Immature natural killer cell (primary cell): ENCODE measurements at regions not wholly inside any gene's neighbourhood (a gene's known extent, or its start where the extent isn't known, plus 50 kb on each side); places are given as distances from the start of the nearest gene placed in this dataset.
A peak's percentile ranks its signal among the peaks of the same experiment; 100 is the strongest.

Experiments
- DNase-seq, 3 donors: peaks; one replicate each; pipeline ENCODE4 v3.0.0; 2022; ENCODE audit warnings: mixed read lengths in 1 of 3
- H3K27ac Mint-ChIP-seq, 6 donors: one replicate each; pipeline ENCODE4 v1.8.0; 2020; ENCODE audit warnings: mixed read lengths in 6 of 6, mild to moderate bottlenecking in 5 of 6, inconsistent platforms in 4 of 6, moderate library complexity in 3 of 6
- H3K27me3 Mint-ChIP-seq, 3 donors: one replicate each; pipeline ENCODE4 v1.8.0; 2020 to 2021; ENCODE audit warnings: low read depth in 3 of 3, mild to moderate bottlenecking in 3 of 3, mixed read lengths in 3 of 3, moderate library complexity in 3 of 3, inconsistent platforms in 1 of 3
- H3K36me3 Mint-ChIP-seq, 3 donors: one replicate each; pipeline ENCODE4 v1.8.0; 2020; ENCODE audit warnings: mixed read lengths in 3 of 3, inconsistent platforms in 2 of 3, mild to moderate bottlenecking in 2 of 3
- H3K4me1 Mint-ChIP-seq, 2 donors: one replicate each; pipeline ENCODE4 v1.8.0; 2020; ENCODE audit warnings: inconsistent platforms in 2 of 2, mild to moderate bottlenecking in 2 of 2, mixed read lengths in 2 of 2, moderate library complexity in 1 of 2
- H3K4me3 Mint-ChIP-seq, 5 donors: one replicate each; pipeline ENCODE4 v1.8.0; 2020; ENCODE audit warnings: mild to moderate bottlenecking in 5 of 5, mixed read lengths in 5 of 5, inconsistent platforms in 3 of 5, moderate library complexity in 3 of 5
- H3K9me3 Mint-ChIP-seq, 6 donors: one replicate each; pipeline ENCODE4 v1.8.0; 2020; ENCODE audit warnings: mild to moderate bottlenecking in 6 of 6, mixed read lengths in 6 of 6, inconsistent platforms in 4 of 6, moderate library complexity in 3 of 6

DNA sequence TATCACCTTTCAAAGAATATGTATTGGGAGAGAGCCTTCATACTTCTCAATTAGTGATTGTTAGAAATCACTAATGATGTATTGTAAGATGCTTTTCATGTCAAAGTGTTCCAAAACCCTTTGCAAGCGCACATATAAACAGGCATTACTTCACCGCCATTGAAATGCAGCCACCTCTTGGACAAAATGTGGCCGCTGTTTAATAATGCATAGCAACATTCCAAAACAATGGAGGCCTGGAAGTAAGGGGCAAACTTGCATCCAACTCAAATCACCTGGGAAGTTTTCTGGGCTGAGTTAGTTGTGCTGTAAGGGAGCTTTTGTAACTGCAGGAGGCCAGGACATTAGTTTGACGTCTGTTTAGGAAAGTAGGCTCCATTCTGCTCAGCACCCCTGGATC is 438.1 kb downstream of the FGF9 start:
- peaks cover 23 to 26% of the 10 kb centered on the region in 2 donors for H3K4me1 Mint-ChIP-seq
- DNase-seq, result no peak
- no peaks in the 10 kb centered on the region for H3K36me3 Mint-ChIP-seq
- H3K27ac Mint-ChIP-seq, result no peak overlapping the region
- H3K9me3 Mint-ChIP-seq, result no peaks in the 10 kb centered on the region
- peaks cover 0 to 4% (median 4%) of the 10 kb centered on the region in 3 donors for H3K27me3 Mint-ChIP-seq
- no peak overlapping the region for H3K4me3 Mint-ChIP-seq

DNA sequence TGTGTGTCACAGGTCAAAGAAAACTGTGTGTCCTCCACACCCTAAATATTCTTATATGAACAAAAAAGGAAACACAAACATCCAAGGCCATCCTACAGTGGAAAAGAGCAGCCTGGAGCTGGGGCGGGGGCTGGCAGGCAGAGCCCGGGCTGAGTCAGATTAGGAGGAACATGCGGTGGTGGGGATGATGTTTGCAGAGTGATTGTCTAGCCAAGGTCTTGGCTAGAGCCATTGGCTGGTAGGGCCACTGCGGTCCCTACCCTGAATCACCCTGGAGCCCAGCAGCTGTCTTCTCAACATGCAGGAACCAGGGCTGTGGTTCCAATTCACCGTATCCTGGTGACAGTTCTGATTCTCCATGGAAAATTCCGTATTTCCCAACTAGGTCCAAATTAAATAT is 439.5 kb downstream of the FGF9 start:
- peaks cover 5 to 11% (median 9%) of the 10 kb centered on the region in 3 donors for H3K27me3 Mint-ChIP-seq
- no peak overlapping the region for H3K4me3 Mint-ChIP-seq
- H3K36me3 Mint-ChIP-seq, result peaks cover 0 to 5% (median 0%) of the 10 kb centered on the region in 3 donors
- DNase-seq, result no peak
- H3K4me1 Mint-ChIP-seq, result peaks cover 37 to 40% of the 10 kb centered on the region in 2 donors
- H3K9me3 Mint-ChIP-seq, result no peaks in the 10 kb centered on the region
- peak overlapping the region in 1 of 6 donors; percentile 17 for H3K27ac Mint-ChIP-seq

DNA sequence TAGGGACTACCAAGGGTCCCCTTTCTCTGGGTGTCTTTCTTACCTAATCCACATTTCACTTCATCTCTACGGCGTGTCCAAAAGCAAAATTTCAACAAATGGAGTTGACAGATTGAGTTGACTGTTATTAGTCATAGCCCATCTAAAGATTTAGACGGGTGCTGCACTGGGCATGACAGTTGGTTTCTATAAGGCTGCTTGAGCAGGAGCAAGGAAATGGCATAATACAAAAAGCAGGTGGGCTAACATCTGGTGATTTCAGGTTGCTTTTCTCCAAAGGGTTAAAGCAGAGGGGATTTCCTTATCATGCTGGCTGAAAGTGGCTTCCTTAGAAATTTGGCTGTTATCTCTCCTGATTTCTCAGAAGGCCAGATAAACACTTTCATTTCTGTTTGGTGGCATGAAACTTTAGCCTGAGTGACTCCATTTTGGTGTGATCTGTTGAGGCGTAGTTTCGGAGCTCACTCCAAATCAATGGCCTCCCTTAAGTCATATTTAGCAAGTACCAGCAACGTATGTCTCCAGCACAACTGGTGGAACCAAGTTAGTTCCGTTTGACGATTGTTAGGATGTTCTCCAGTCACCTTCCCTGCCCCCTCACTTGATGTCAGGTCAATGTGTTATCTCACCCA is 440.4 kb downstream of the FGF9 start:
- no peak overlapping the region for H3K4me3 Mint-ChIP-seq
- no peak for DNase-seq
- no peak overlapping the region for H3K27ac Mint-ChIP-seq
- H3K27me3 Mint-ChIP-seq, result peaks cover 5 to 11% (median 8%) of the 10 kb centered on the region in 3 donors
- no peaks in the 10 kb centered on the region for H3K9me3 Mint-ChIP-seq
- peaks cover 0 to 5% (median 0%) of the 10 kb centered on the region in 3 donors for H3K36me3 Mint-ChIP-seq
- peaks cover 35 to 44% of the 10 kb centered on the region in 2 donors for H3K4me1 Mint-ChIP-seq

DNA sequence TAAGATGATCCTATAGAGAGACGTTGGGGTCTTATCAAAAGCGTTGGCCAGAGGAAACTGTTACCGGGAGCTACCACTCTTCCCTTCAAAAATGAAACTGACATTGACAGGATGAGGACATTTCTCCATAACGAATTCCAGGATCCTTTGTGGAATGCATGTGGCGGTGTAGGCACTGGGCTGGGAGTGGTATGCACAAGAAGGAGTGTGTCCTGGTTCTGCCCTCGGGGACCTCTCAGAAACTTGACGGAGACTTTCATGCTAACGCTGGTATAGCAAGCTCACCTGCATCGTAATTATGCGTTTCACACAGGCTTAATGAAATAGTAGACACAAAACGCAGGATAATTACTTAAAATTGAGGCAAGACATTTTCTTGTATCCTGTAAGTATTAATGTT is 441.1 kb downstream of the FGF9 start:
- DNase-seq, result no peak
- Mint-ChIP-seq H3K9me3 (no peaks in the 10 kb centered on the region), H3K27ac (no peak overlapping the region), H3K4me3 (no peak overlapping the region), H3K27me3 (peaks cover 5 to 9% (median 5%) of the 10 kb centered on the region in 3 donors), H3K36me3 (peaks cover 0 to 5% (median 0%) of the 10 kb centered on the region in 3 donors), H3K4me1 (peaks cover 33 to 40% of the 10 kb centered on the region in 2 donors)

DNA sequence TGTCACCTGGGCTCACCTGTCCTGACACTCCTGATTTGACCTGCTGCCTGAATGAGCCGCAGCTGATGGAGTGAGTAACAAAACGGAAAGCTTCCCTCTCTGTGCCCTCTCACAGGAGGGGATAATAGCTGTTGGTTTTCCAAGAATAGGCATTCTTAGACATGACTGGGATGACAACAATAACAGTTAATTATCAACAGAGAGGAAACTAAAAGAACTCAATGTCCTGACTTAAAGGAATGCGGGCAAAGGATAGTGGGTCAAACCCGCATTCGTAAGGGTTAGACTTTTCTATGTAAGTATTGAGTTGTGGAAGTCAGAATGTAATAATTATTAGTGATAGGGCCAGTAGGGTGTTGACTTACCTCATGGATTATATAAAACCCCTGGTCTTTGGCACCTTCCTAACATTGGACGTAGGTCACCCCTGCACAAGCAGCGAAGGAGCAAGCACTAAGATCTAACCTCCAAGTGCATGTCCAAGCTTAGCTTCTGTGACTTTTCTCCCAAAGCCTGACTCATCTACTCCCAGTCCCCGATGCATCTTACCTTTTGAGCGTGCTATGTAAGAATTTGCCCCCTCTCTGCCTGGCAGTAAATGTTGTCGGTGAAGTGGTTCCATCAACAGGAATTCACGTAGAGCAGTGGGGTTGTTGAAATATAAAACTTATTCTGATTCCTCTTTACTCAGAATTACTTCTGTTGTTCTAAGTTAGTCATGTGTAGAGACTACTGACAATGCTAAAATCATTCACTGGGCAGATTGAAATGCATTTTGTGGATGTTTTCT is 442.3 kb downstream of the FGF9 start:
- Mint-ChIP-seq H3K27ac (peak overlapping the region in 5 of 6 donors; percentile 29 to 91 (median 50)), H3K27me3 (peaks cover 5 to 9% (median 5%) of the 10 kb centered on the region in 3 donors), H3K36me3 (peaks cover 0 to 5% (median 0%) of the 10 kb centered on the region in 3 donors), H3K4me1 (peaks cover 22 to 28% of the 10 kb centered on the region in 2 donors), H3K4me3 (no peak overlapping the region), H3K9me3 (no peaks in the 10 kb centered on the region)
- DNase-seq, result no peak

DNA sequence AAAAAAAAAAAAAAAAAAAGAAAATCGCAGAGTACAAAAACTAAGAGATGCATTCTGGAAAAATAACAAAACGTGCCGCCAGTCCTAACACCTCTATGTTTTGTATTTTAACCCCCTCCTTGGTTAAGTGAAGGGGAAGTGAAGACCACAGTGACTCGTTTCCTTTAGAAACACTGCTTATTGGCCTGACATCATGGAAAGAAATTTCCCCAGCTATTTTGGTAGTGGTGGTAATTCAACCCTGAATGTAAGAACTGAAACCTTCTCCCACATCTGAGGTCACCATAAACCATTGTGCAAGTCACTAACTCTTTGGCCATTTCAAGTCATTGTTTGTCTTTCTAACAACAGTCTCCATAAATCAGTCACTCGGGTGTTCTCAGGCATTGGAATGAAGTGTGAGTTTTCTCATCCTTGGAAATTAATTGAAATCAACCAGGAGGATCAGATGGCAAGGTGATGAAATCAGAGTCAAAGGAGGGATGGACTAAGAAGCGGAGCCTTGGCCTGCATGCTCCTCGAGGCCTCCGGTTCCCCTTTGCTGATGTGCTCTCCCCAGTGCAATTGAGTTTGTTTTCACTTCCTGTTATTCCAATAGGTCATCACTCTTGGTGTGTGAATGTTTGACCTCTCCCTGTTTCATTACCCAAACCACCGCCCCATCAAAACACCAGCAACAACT is 443.9 kb downstream of the FGF9 start:
- Mint-ChIP-seq H3K9me3 (no peaks in the 10 kb centered on the region), H3K27me3 (peaks cover 5 to 9% (median 5%) of the 10 kb centered on the region in 3 donors), H3K4me1 (peaks cover 22 to 26% of the 10 kb centered on the region in 2 donors), H3K27ac (peak overlapping the region; percentile 72 to 95 (median 90)), H3K4me3 (peak overlapping the region; percentile 38 to 78 (median 63)), H3K36me3 (peaks cover 0 to 5% (median 0%) of the 10 kb centered on the region in 3 donors)
- peak; percentile 81 to 83 (median 82) for DNase-seq

DNA sequence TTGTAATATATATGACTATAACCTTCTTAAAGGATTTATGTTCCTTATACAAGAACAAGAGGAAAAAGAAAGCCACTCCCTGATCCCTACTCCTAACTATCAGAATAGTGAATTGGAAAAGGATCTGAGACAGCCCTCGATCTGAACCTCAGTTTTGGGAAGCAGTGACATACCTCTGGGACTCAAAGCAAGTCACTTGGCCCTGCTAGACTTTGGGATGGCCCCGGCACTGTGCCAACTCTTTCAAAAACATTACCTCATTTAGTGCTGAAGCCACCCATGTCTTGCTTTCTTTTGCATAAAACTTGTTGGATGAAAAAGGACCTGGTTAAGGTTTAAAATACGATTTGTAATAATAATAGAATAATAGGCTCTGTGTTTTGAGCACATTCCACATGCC is 447.3 kb downstream of the FGF9 start:
- peaks cover 22 to 26% of the 10 kb centered on the region in 2 donors for H3K4me1 Mint-ChIP-seq
- H3K9me3 Mint-ChIP-seq, result no peaks in the 10 kb centered on the region
- DNase-seq, result no peak
- H3K27me3 Mint-ChIP-seq, result peaks cover 5 to 7% (median 5%) of the 10 kb centered on the region in 3 donors
- H3K36me3 Mint-ChIP-seq, result peaks cover 0 to 5% (median 0%) of the 10 kb centered on the region in 3 donors
- H3K4me3 Mint-ChIP-seq, result no peak overlapping the region
- no peak overlapping the region for H3K27ac Mint-ChIP-seq

DNA sequence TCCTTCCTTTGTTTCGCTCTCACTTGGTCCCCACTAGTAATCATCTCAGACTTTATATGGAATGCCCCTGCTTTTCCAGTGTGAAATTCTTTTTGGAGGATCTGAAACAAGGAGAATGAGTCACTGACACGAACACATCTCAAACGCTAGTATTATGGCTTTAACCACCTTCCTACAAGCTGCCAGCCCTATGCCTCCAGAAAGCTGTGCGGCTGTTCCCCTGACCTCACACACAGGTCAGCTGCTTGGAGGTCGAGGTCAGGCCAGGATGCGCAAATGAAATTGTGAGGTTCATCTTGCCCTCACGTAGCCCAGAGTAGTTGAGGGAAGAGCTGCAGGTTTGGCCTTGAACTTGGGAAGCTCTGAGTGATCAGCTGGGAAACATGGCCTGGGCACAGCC is 449.8 kb downstream of the FGF9 start:
- no peaks in the 10 kb centered on the region for H3K36me3 Mint-ChIP-seq
- no peaks in the 10 kb centered on the region for H3K9me3 Mint-ChIP-seq
- H3K4me3 Mint-ChIP-seq, result no peak overlapping the region
- DNase-seq, result no peak
- peaks cover under 1 to 1% of the 10 kb centered on the region in 2 donors for H3K4me1 Mint-ChIP-seq
- peak overlapping the region in 1 of 6 donors; percentile 13 for H3K27ac Mint-ChIP-seq
- peaks cover 0 to 2% (median 0%) of the 10 kb centered on the region in 3 donors for H3K27me3 Mint-ChIP-seq

DNA sequence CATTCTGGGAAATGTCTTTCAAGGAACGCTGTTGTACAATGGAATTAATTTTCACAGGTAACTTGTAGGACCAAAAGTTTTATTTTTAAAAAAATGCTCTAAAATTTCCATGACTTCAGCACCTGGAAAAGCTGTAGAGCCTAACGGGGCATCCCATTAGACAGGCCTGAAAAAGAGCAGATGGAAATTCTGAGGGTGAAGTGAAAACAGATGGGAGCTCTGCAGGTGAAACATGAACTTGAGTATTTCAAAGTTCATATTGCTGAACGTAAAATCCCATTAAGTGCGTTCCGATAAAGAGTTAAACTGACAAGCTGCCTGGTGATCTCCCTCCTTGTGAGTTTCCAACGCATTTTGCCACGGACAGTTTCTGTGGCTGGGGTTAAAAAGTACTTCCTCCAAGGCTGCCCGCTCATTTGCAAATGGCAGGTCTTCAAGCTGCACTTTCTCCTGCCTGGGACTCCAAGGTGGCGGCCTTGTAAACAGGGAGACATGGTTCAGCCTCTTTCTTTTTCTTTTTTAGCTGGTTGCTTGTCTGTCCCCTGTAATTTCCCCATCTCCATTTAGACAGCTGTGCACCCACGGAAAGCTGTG is 450.4 kb downstream of the FGF9 start:
- Mint-ChIP-seq H3K27me3 (peaks cover 0 to 2% (median 0%) of the 10 kb centered on the region in 3 donors), H3K4me1 (peaks cover 6 to 7% of the 10 kb centered on the region in 2 donors), H3K4me3 (no peak overlapping the region), H3K9me3 (no peaks in the 10 kb centered on the region), H3K27ac (no peak overlapping the region), H3K36me3 (no peaks in the 10 kb centered on the region)
- no peak for DNase-seq

DNA sequence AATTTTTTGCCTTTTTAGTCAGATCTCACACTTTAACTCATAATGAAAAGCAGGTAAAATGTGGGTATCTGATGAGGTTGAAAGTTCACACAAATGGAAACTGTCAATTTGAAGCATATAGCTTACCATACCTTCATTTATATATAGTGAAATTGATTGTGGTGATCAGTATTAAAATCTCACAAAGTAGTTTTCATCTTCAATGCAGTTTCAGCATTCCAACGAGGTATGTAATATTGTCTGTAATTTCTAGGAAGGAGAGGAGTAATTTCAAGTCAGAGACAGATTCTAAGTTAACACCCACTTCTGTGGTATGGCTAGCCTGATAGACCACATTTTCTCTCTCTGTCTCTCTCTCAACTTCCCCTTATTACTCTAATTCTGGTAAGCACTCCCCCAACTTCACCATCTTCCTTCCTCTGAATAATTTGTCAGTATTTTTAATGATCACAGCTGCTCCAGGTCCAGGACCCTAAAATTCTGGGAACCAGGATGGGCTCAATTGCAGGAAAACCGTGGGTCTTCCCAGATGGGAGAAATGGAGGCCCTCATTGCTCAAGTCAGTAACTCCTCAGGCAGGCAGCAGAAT is 455.7 kb downstream of the FGF9 start:
- Mint-ChIP-seq H3K4me3 (peak overlapping the region in 1 of 5 donors; percentile 34), H3K4me1 (peaks cover 21 to 22% of the 10 kb centered on the region in 2 donors), H3K36me3 (no peaks in the 10 kb centered on the region), H3K9me3 (no peaks in the 10 kb centered on the region), H3K27ac (peak overlapping the region in 3 of 6 donors; percentile 1 to 62 (median 58)), H3K27me3 (peaks cover 0 to 5% (median 2%) of the 10 kb centered on the region in 3 donors)
- peak; percentile 9 to 16 (median 14) for DNase-seq

DNA sequence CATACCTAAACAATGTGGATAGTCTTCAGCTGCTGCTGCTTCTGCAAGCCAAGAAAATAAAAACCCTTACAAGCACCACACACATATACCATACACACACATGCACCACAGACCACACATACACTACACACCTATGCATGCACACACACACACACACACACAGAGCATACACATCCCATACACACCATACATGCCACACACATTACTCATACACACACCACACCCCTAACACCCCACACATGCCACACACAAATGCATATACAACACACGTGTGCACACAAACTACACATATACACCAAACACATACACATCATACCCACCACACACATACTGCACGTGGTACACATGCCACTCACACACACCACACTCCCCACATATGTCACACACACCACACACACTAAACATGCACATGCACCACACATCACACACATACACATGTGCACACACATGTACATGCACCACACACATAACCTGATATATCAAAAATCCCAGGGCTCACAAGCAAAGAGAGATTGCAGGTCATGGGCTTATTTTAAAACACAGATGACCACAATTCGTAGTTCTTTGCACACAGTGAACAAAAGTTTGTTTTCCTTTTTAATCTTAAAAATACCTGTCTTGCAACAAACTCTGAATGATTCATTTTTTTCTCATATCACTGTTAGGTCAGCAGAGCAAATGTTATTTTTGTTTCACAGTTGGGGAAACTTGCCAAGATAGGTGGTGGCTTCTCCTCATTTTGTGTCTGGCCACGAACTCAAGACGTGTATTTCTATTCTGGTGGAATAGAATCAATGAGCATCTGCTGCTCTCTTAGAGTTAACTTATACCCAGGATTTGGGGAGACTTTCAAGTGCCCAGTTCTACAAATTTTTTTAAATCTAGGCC is 456.6 kb downstream of the FGF9 start:
- H3K4me3 Mint-ChIP-seq, result no peak overlapping the region
- peaks cover 21 to 22% of the 10 kb centered on the region in 2 donors for H3K4me1 Mint-ChIP-seq
- H3K27ac Mint-ChIP-seq, result peak overlapping the region in 2 of 6 donors; percentile 1 to 21
- no peak for DNase-seq
- H3K9me3 Mint-ChIP-seq, result no peaks in the 10 kb centered on the region
- H3K36me3 Mint-ChIP-seq, result no peaks in the 10 kb centered on the region
- H3K27me3 Mint-ChIP-seq, result peaks cover 2 to 5% (median 2%) of the 10 kb centered on the region in 3 donors
